HG03457 (cell line): ENCODE measurements at regions not wholly inside any gene's neighbourhood (a gene's known extent, or its start where the extent isn't known, plus 50 kb on each side); places are given as distances from the start of the nearest gene placed in this dataset.
"Not testable (repeated sequence)": the region's sequence is repeated elsewhere in the genome, so short reads cannot be mapped to it uniquely, and the experiment has no call there.

ENCODE experiments used
- ATAC-seq: cut with Tn5 transposase; IDR thresholded peaks from one replicate; pipeline ENCODE4 v1.9.1; 2021; ENCODE audit warnings: moderate number of reproducible peaks; ENCODE audit not compliant: unreplicated experiment

GRCh38 chr5:103706939-103707682 is 144.5 kb upstream of the NUDT12 start:
- no peak for ATAC-seq

- no peak for ATAC-seq
Observed at GRCh38 chr5:103703617-103704016, 141.0 kb upstream of the NUDT12 start.

- no peak for ATAC-seq
Observed at GRCh38 chr5:103693517-103693916, 130.9 kb upstream of the NUDT12 start.

GRCh38 chr5:103690676-103691075 is 128.1 kb upstream of the NUDT12 start:
- no peak for ATAC-seq

- no peak for ATAC-seq
Observed at GRCh38 chr5:103679873-103680272, 117.3 kb upstream of the NUDT12 start.

- ATAC-seq = not testable (repeated sequence)
Observed at GRCh38 chr5:103676198-103676597, 113.6 kb upstream of the NUDT12 start.

GRCh38 chr5:103674739-103675138 is 112.2 kb upstream of the NUDT12 start:
- ATAC-seq = no peak

GRCh38 chr5:103674251-103674650 is 111.7 kb upstream of the NUDT12 start:
- no peak for ATAC-seq

GRCh38 chr5:103669615-103670014 is 107.0 kb upstream of the NUDT12 start:
- no peak for ATAC-seq

GRCh38 chr5:103668281-103668680 is 105.7 kb upstream of the NUDT12 start:
- ATAC-seq = no peak

- ATAC-seq = no peak
Observed at GRCh38 chr5:103667068-103667467, 104.5 kb upstream of the NUDT12 start.

GRCh38 chr5:103657301-103657700 is 94.7 kb upstream of the NUDT12 start:
- ATAC-seq = no peak

GRCh38 chr5:103648086-103648485 is 85.5 kb upstream of the NUDT12 start:
- ATAC-seq = no peak

- no peak for ATAC-seq
Observed at GRCh38 chr5:103646698-103647614, 84.4 kb upstream of the NUDT12 start.

GRCh38 chr5:103645816-103646215 is 83.2 kb upstream of the NUDT12 start:
- ATAC-seq = no peak

GRCh38 chr5:103638979-103639378 is 76.4 kb upstream of the NUDT12 start:
- no peak for ATAC-seq

- no peak for ATAC-seq
Observed at GRCh38 chr5:103624675-103625074, 62.1 kb upstream of the NUDT12 start.

- no peak for ATAC-seq
Observed at GRCh38 chr5:103624035-103624480, 61.5 kb upstream of the NUDT12 start.

- no peak for ATAC-seq
Observed at GRCh38 chr5:103623425-103623824, 60.8 kb upstream of the NUDT12 start.

- no peak for ATAC-seq
Observed at GRCh38 chr5:103621548-103621930, 59.0 kb upstream of the NUDT12 start.

- no peak for ATAC-seq
Observed at GRCh38 chr5:103620851-103621547, 58.4 kb upstream of the NUDT12 start.
